GM23338 (cell line): ENCODE measurements at regions not wholly inside any gene's neighbourhood (a gene's known extent, or its start where the extent isn't known, plus 50 kb on each side); places are given as distances from the start of the nearest gene placed in this dataset.

Source experiments
- CREB1 ChIP-seq: fragments of 250-450 bp; sonication (Bioruptor Pico); IDR thresholded peaks from 2 replicates; pipeline ENCODE4 v1.5.0; 2020; ENCODE audit warnings: low read depth, mild to moderate bottlenecking, moderate library complexity
- CTCF ChIP-seq, 2 experiments: fragments of 200-600 bp in 1 of 2; sonication (generic) in 1 of 2; conservative IDR thresholded peaks; 2 replicates each; pipeline versions ENCODE4 v1.5.1 to v1.6.1; 2016 to 2017; ENCODE audit warnings: antibody characterized with exemption in 2 of 2, low read depth in 2 of 2, mild to moderate bottlenecking in 2 of 2, moderate library complexity in 1 of 2
- ETS1 ChIP-seq: IDR thresholded peaks from 2 replicates; pipeline ENCODE4 v1.6.1; 2016; ENCODE audit warnings: antibody characterized with exemption
- EZH2 ChIP-seq: fragments of 200-600 bp; sonication (generic); IDR thresholded peaks from one replicate; pipeline ENCODE4 v1.8.0; 2017; ENCODE audit warnings: antibody characterized with exemption, mild to moderate bottlenecking, low read depth; ENCODE audit not compliant: unreplicated experiment
- EZH2phosphoT487 ChIP-seq: fragments of 200-600 bp; sonication (generic); IDR thresholded peaks from one replicate; pipeline ENCODE4 v1.8.1; 2018; ENCODE audit warnings: antibody characterized with exemption; ENCODE audit not compliant: unreplicated experiment
- JUNB ChIP-seq: IDR thresholded peaks from one replicate; pipeline ENCODE4 v1.6.1; 2016; ENCODE audit warnings: antibody characterized with exemption; ENCODE audit not compliant: unreplicated experiment
- NANOG ChIP-seq: IDR thresholded peaks from 2 replicates; pipeline ENCODE4 v1.6.1; 2016; ENCODE audit warnings: antibody characterized with exemption, borderline replicate concordance
- POLR2AphosphoS5 ChIP-seq: IDR thresholded peaks from 2 replicates; pipeline ENCODE4 v1.6.1; 2016; ENCODE audit warnings: antibody characterized with exemption, low read depth
- REST ChIP-seq: IDR thresholded peaks from one replicate; pipeline ENCODE4 v1.6.1; 2018; ENCODE audit warnings: antibody characterized with exemption; ENCODE audit not compliant: unreplicated experiment
- STAT1 ChIP-seq: IDR thresholded peaks from one replicate; pipeline ENCODE4 v1.6.1; 2016; ENCODE audit warnings: antibody characterized with exemption; ENCODE audit not compliant: unreplicated experiment
- ZNF114 ChIP-seq: fragments of 250-450 bp; sonication (Bioruptor Pico); IDR thresholded peaks from 2 replicates; pipeline ENCODE4 v1.5.0; 2020; ENCODE audit warnings: mild to moderate bottlenecking, moderate library complexity

GRCh38 chrX:98207947-98208346, 1324.2 kb downstream of the RPA4 start:
- no peak for TF ChIP-seq CTCF (conservative IDR thresholded peaks at IDR 0.05; ENCODE audit: low read depth in 2 of 2)
- no peak for TF ChIP-seq STAT1
- no peak for TF ChIP-seq EZH2
- TF ChIP-seq REST: no peak
- no peak for TF ChIP-seq POLR2AphosphoS5
- TF ChIP-seq CREB1: no peak
- no peak for TF ChIP-seq EZH2phosphoT487
- TF ChIP-seq ETS1: no peak
- TF ChIP-seq JUNB: no peak
- TF ChIP-seq ZNF114 (CRISPR knock-in tag): no peak
- no peak for TF ChIP-seq NANOG
